ENCODE measurements at regions not wholly inside any gene's neighbourhood (a gene's known extent, or its start where the extent isn't known, plus 50 kb on each side); places are given as distances from the start of the nearest gene placed in this dataset.

GRCh38 chr18:1595195-1595594 is 690.5 kb downstream of the ADCYAP1 start:
- TF ChIP-seq CTCF (IDR thresholded peaks at IDR 0.05) = no peak
- TF ChIP-seq POLR2AphosphoS5 (IDR thresholded peaks at IDR 0.05; ENCODE audit: insufficient read depth in 1 of 2, low read depth in 1 of 2) = no peak
